GM13976 (cell line): ENCODE measurements at regions not wholly inside any gene's neighbourhood (a gene's known extent, or its start where the extent isn't known, plus 50 kb on each side); places are given as distances from the start of the nearest gene placed in this dataset.
"Not testable (repeated sequence)": the region's sequence is repeated elsewhere in the genome, so short reads cannot be mapped to it uniquely, and the experiment has no call there.

Source experiments
- DNase-seq: peaks from one replicate; pipeline ENCODE4 v3.0.0; 2012; ENCODE audit warnings: low spot score
- in situ Hi-C: fragments of 300-500 bp; cut with MboI; formaldehyde crosslinking; loops from one replicate; pipeline ENCODE4 v1.12.0; 2022; ENCODE audit warnings: low sequenced_read_pairs, mixed read lengths, inconsistent platforms; ENCODE audit not compliant: unreplicated experiment
- TF ChIP-seq, protein P1 (sequence below): IDR thresholded peaks from 2 replicates; pipeline ENCODE4 v1.5.1; 2012; ENCODE audit warnings: borderline replicate concordance, mild to moderate bottlenecking; ENCODE audit not compliant: insufficient read depth; ENCODE audit errors: extremely low read depth, missing control alignments, control extremely low read depth

DNA sequence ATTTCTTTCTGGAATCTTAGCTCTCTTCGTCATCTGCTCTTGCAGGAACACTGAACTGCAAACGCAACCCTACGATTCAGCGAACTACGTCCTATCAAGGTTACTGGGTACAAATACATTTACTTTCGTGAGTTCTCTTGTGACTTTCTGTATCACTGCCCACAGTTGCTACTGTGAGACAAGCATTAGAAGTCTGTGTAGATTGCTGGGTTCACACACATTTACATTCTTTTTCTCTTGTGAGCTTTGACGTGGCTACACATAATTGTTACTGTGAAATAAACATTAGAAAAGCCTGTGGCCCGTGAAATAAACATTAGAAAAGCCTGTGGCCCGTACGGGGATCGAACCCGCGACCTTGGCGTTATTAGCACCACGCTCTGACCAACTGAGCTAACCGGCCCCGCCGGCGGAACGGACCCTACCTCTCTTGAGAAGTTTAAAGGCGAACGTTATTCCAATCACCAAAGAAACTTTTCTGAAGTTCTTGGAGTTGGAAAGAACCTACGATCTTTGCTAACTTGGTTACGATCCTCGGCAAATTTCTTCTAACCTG is 61.2 kb upstream of the ZNF322 start:
- DNase-seq, in situ Hi-C loops: not testable (repeated sequence)

DNA sequence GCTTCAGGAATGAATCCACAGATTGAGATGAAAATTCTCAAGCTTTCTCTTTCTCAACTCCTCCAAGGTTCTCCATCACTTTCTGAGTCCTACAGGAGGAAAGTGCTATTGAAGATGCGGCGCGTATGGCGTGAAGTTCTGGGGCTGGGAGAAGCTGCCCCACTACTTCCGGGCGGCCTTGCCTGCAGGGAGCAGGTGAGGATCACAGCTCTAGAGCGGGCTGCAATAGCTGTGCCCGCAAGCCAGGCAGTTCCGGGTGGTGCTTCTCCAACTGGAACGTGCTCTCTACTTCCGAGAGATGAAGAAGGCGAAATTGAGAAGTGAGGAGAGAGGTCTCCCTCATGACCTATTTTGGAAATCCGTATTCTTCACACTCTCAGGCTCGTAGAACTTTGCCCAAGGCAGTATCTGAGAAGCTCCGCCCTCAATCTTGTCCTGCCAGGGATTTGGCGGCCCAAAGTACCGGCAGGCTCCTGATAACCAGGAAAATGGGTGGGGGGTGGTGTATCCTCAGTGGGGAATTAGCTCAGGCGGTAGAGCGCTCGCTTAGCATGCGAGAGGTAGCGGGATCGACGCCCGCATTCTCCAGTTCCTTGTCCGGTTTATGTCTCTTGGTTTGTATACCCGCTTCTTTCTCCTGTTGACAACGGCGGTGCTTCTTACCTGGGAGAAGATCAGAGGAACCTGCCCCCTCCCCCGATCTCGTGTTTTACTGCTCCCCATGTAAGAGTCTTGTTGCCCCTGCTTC is 70.6 kb upstream of the ZNF322 start:
- DNase-seq, in situ Hi-C loops: not testable (repeated sequence)

DNA sequence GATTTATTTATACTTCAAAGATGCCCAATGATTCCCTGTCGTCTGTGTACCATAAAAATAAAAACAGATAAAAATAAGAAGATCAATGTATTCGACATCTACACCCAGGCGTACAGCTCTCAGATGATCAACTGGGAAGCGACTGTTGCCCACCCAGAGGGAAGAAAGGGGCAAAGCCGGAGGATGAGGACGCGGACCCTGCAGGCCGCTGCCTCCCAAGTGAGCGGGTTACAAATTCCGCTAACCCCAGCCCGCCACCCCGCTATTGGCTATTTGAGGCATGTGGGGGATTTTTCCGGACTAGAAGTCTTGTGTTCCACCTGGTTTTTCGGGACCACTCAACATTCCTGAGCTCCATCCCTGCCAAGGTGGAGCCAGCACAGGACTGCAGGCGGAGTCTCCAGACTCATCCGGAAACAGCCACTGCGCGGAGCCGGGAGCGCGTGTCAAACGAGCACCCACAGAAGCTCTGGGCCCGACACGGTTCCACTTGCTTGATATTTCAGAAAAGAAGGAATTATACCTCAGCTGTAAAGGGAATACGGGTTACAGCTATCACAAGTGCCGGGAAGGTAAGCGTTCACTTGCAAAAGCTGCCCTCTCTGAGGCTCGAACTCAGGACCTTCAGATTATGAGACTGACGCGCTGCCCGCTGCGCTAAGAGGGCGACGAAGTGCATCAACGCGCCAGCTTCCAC is 75.4 kb upstream of the ZNF322 start:
- DNase-seq, in situ Hi-C loops: not testable (repeated sequence)

DNA sequence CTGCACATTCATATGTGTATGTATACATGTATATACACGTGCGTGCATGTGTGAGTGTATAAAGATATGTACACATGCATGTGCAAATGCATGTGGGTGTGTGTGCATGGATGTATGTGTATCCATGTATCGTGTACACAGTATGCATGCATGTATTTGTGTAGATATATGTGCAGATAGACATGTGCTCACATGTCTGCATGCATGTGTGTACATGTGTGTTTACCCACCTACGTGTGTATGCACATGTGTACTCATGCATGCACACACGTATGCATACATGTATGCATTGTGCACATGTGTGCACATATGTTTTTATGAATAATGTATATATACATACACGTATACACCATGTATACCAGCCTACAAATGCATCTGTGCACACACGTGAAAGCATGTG is 80.3 kb upstream of the ZNF322 start:
- no peak for DNase-seq
- in situ Hi-C loops: no loop called here
- TF ChIP-seq, protein P1, sequence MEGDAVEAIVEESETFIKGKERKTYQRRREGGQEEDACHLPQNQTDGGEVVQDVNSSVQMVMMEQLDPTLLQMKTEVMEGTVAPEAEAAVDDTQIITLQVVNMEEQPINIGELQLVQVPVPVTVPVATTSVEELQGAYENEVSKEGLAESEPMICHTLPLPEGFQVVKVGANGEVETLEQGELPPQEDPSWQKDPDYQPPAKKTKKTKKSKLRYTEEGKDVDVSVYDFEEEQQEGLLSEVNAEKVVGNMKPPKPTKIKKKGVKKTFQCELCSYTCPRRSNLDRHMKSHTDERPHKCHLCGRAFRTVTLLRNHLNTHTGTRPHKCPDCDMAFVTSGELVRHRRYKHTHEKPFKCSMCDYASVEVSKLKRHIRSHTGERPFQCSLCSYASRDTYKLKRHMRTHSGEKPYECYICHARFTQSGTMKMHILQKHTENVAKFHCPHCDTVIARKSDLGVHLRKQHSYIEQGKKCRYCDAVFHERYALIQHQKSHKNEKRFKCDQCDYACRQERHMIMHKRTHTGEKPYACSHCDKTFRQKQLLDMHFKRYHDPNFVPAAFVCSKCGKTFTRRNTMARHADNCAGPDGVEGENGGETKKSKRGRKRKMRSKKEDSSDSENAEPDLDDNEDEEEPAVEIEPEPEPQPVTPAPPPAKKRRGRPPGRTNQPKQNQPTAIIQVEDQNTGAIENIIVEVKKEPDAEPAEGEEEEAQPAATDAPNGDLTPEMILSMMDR: no peak

DNA sequence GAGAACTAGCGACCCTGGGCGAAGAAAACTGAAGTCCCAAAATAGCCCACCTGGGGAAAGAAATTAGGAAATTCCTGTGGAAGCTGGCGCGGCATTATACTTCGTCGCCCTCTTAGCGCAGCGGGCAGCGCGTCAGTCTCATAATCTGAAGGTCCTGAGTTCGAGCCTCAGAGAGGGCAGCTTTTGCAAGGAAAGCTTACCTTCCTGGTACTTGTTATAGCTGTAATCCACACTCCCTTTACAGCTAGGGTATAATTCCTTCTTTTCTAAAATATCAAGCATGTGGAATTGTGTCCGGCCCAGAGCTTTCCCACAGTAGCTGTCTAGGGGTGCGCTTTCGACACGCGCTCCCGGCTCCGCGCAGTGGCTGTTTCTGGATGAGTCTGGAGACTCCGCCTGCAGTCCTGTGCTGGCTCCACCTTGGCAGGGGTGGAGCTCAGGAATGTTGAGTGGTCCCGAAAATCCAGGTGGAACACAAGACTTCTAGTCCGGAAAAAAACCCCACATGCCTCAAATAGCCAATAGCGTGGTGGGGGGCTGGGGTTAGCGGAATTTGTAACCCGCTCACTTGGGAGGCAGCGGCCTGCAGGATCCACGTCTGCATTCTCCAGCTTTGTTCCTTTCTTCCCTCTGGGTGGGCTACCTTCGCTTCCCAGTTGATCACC is 83.7 kb upstream of the ZNF322 start:
- DNase-seq: peak; percentile 11
- TF ChIP-seq, protein P1: no peak
- in situ Hi-C loops: no loop called here

DNA sequence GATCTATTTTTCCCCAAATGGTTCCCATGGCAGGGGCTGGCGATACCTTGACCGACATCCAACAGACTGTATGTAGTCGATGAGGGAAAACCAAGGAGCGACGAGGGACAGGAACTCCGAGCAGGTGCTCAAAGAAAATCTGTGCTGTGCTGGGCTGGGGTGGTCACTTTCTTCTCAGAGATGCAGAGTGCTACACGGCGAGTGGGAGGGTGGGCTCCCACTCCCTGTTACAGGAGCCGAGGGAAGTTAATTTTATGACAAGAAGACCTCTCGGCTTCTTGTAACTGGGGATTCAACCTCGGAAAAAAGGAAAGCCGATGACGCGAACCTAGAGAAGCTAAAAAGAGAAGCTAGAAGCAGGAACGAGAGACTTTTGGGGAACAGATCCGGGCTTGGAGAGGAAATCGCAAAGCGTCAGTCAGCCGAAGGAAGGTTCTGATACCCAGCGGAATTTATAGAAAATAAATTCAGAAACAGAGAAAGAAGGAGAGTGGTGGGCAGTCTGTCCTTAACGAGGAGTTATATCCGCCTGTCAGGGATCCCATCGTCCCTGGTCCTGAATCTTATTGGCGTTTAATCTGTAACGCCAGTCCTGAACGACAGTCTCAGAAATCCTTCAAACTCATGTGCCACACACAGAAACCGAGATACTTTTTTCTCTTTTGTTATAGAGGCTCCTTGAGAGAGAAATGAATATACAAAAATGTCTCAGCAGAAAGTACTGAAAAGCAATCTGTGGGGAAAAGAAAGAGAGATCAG is 84.6 kb upstream of the ZNF322 start:
- in situ Hi-C loops: no loop called here
- peak; percentile 10 for DNase-seq
- TF ChIP-seq, protein P1: no peak

DNA sequence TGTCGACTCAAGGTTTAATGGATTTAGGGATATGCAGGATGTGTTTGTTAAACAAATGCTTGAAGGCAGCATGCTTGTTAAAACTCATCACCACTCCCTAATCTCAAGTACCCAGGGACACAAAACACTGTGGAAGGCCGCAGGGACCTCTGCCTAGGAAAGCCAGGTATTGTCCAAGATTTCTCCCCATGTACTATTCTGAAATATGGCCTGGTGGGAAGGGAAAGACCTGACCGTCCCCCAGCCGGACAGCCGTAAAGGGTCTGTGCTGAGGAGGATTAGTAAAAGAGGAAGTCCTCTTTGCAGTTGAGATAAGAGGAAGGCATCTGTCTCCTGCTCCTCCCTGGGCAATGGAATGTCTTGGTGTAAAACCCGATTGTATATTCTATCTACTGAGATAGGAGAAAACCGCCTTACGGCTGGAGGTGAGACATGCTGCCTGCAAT is 85.3 kb upstream of the ZNF322 start:
- DNase-seq, in situ Hi-C loops: not testable (repeated sequence)

DNA sequence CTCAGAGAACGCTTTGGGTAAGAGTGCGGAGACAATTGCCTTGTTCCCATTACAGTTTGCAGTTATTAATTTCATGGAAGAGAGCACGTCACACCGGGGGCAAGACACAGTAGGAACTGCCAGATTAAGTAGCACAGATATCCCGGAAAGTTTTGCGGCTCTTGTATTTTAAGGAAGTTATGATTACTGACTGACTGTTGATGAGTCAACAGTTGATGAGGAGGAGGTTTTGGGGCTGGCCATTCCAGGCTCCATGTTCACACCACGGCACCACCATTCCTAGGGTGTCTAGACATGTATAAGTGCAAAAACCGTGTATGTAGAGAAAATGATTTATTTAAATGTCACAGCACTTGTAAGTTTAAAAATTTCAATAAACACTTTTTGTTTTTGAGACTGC is 86.4 kb upstream of the ZNF322 start:
- in situ Hi-C loops: not testable (repeated sequence)
- peak; percentile 0 for DNase-seq

DNA sequence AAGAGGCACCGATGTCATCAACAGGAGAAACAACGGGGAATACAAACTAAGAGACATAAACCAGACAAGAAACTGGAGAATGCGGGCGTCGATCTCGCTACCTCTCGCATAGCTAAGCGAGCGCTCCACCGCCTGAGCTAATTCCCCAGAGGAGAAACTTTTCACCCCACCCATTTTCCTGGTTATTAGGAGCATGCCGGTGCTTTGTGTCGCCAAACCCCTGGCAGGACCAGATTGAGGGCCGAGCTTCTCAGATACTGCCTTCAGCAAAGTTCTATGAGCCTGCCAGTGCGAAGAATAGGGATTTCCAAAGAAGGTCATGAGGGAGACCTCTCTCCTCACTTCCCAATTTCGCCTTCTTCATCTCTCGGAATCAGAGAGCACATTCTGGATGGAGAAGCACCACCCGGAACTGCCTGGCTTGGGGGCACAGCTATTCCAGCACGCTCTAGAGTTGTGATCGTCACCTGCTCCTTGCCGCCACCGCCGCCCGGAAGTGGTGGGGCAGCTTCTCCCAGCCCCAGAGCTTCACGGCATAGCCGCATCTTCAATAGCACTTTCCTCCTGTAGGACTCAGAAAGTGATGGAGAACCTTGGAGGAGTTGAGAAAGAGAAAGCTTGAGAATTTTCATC is 89.7 kb upstream of the ZNF322 start:
- DNase-seq, in situ Hi-C loops: not testable (repeated sequence)

DNA sequence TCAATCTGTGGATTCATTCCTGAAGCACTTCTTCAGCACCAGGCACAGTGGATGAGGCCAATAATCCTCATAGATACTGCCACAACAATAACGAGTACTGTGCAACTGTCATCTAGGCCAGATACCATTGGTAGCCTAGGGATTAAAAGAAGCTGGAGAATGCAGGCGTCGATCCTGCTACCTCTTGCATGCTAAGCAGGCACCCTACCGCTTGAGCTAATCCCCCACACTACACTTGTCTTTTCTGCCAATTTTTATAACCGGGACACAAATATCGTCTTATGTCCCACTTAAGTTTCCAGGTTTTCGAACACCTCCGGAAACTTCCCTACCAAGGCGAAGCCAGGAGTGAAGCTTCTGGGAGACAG is 90.2 kb upstream of the ZNF322 start:
- DNase-seq, in situ Hi-C loops: not testable (repeated sequence)
